IMR-90 (cell line): ENCODE measurements at regions not wholly inside any gene's neighbourhood (a gene's known extent, or its start where the extent isn't known, plus 50 kb on each side); places are given as distances from the start of the nearest gene placed in this dataset.

Source experiments
- ATAC-seq: fragments of 200-7000 bp; cut with Tn5 transposase; 2 replicates; pipeline ENCODE4 v1.9.1; 2020; ENCODE audit warnings: low read depth, mild to moderate bottlenecking, moderate library complexity
- BruUV-seq: library from RNA; stranded (reverse); fragments of 400-500 nt; replicated peaks from 2 replicates; lab custom pipeline; 2021; lab: Mats Ljungman, UMichigan
- CTCF ChIA-PET: fragments of 300-600 bp; formaldehyde crosslinking; extraction: SDS; loops from one replicate; lab custom pipeline; 2021; ENCODE audit warnings: antibody characterized with exemption; lab: Yijun Ruan, JAX
- POLR2A ChIA-PET: fragments of 300-600 bp; sonication (Branson Sonifier 250); formaldehyde crosslinking; loops from one replicate; lab custom pipeline; 2022; ENCODE audit warnings: antibody characterized with exemption; ENCODE audit not compliant: unreplicated experiment; lab: Charles Lee
- DNase-seq: peaks from one replicate; pipeline ENCODE4 v3.0.0; 2013
- H2AFZ ChIP-seq: replicated peaks from 2 replicates; pipeline ENCODE3; 2013; ENCODE audit warnings: low read length, mild to moderate bottlenecking; ENCODE audit not compliant: poor library complexity
- H2AK5ac ChIP-seq: 2 replicates; pipeline ENCODE4 v1.6.1; 2013; ENCODE audit warnings: low read depth, low read length, inconsistent platforms
- H2AK9ac ChIP-seq: replicated peaks from 2 replicates; pipeline ENCODE3; 2013; ENCODE audit warnings: mild to moderate bottlenecking, low read depth, low read length, moderate library complexity; ENCODE audit not compliant: poor library complexity
- H2BK120ac ChIP-seq: 2 replicates; pipeline ENCODE4 v1.6.1; 2013; ENCODE audit warnings: low read depth, low read length, inconsistent platforms
- H2BK15ac ChIP-seq: 3 replicates; pipeline ENCODE4 v1.6.1; 2013; ENCODE audit warnings: low read depth, low read length, inconsistent platforms
- H2BK20ac ChIP-seq: 2 replicates; pipeline ENCODE4 v1.6.1; 2013; ENCODE audit warnings: low read depth, mild to moderate bottlenecking, inconsistent platforms, low read length, moderate library complexity
- H2BK5ac ChIP-seq: 2 replicates; pipeline ENCODE4 v1.6.1; 2013; ENCODE audit warnings: mild to moderate bottlenecking, low read depth, low read length, inconsistent platforms; ENCODE audit not compliant: poor library complexity, severe bottlenecking
- H3K14ac ChIP-seq: replicated peaks from 2 replicates; pipeline ENCODE4 v1.6.1; 2013; ENCODE audit warnings: low read depth, low read length, inconsistent platforms
- H3K18ac ChIP-seq: 2 replicates; pipeline ENCODE4 v1.6.1; 2013; ENCODE audit warnings: low read depth, low read length, control low read depth
- H3K23ac ChIP-seq: 2 replicates; pipeline ENCODE4 v1.6.1; 2013; ENCODE audit warnings: low read depth, low read length, inconsistent platforms
- H3K27ac ChIP-seq: 2 replicates; pipeline ENCODE4 v1.5.1; 2013; ENCODE audit warnings: mild to moderate bottlenecking, control low read depth, low read length; ENCODE audit not compliant: insufficient read depth
- H3K27me3 ChIP-seq: 2 replicates; pipeline ENCODE4 v1.6.1; 2013; ENCODE audit warnings: low read length; ENCODE audit not compliant: control insufficient read depth, insufficient read depth
- H3K36me3 ChIP-seq: 2 replicates; pipeline ENCODE4 v1.6.1; 2013; ENCODE audit warnings: low read length, mixed read lengths; ENCODE audit not compliant: control insufficient read depth, insufficient read depth
- H3K4ac ChIP-seq: 2 replicates; pipeline ENCODE4 v1.6.1; 2013; ENCODE audit warnings: low read depth, low read length, inconsistent platforms
- H3K4me1 ChIP-seq: 2 replicates; pipeline ENCODE4 v1.6.1; 2013; ENCODE audit warnings: low read length, mixed read lengths; ENCODE audit not compliant: control insufficient read depth, insufficient read depth
- H3K4me2 ChIP-seq: 2 replicates; pipeline ENCODE4 v1.6.1; 2013; ENCODE audit warnings: low read depth, mild to moderate bottlenecking, control low read depth, low read length, moderate library complexity
- H3K4me3 ChIP-seq: 2 replicates; pipeline ENCODE4 v1.5.1; 2013; ENCODE audit warnings: low read depth, mild to moderate bottlenecking, control low read depth, low read length, moderate library complexity; ENCODE audit not compliant: insufficient read depth
- H3K56ac ChIP-seq: 2 replicates; pipeline ENCODE4 v1.6.1; 2013; ENCODE audit warnings: low read length, inconsistent platforms; ENCODE audit not compliant: insufficient read depth; ENCODE audit errors: extremely low read depth
- H3K79me1 ChIP-seq, 2 experiments: 2 replicates each; pipeline ENCODE4 v1.6.1; 2013; ENCODE audit warnings: low read length in 2 of 2, inconsistent platforms in 1 of 2, low read depth in 1 of 2
- H3K9ac ChIP-seq: 2 replicates; pipeline ENCODE4 v1.6.1; 2013; ENCODE audit warnings: low read depth, low read length, control low read depth
- H3K9me1 ChIP-seq: 2 replicates; pipeline ENCODE4 v1.6.1; 2013; ENCODE audit warnings: low read length, inconsistent platforms; ENCODE audit not compliant: insufficient read depth
- H3K9me3 ChIP-seq: 2 replicates; pipeline ENCODE4 v1.6.1; 2013; ENCODE audit warnings: low read length; ENCODE audit not compliant: control insufficient read depth, insufficient read depth
- H4K20me1 ChIP-seq: 2 replicates; pipeline ENCODE4 v1.6.1; 2013; ENCODE audit warnings: low read length, inconsistent platforms; ENCODE audit not compliant: insufficient read depth
- H4K5ac ChIP-seq: 2 replicates; pipeline ENCODE4 v1.6.1; 2013; ENCODE audit warnings: mild to moderate bottlenecking, low read depth, low read length, control low read depth
- H4K8ac ChIP-seq, 2 experiments: 2 replicates each; pipeline ENCODE4 v1.6.1; 2013; ENCODE audit warnings: low read depth in 2 of 2, low read length in 2 of 2, control low read depth in 1 of 2, inconsistent platforms in 1 of 2
- H4K91ac ChIP-seq: 2 replicates; pipeline ENCODE4 v1.6.1; 2013; ENCODE audit warnings: low read depth, low read length, inconsistent platforms; ENCODE audit not compliant: insufficient read depth
- CHD1 ChIP-seq: IDR thresholded peaks from 2 replicates; pipeline ENCODE4 v1.6.1; 2012; ENCODE audit warnings: low read depth, low read length, improper control_type of control experiment
- NFE2L2 ChIP-seq: fragments of 150-350 bp; IDR thresholded peaks from 2 replicates; pipeline ENCODE4 v1.6.1; 2016; ENCODE audit warnings: low read depth, mild to moderate bottlenecking, low read length
- POLR2A ChIP-seq: IDR thresholded peaks from 2 replicates; pipeline ENCODE4 v1.6.1; 2012; ENCODE audit warnings: mild to moderate bottlenecking, low read depth, low read length
- RAD21 ChIP-seq: IDR thresholded peaks from 2 replicates; pipeline ENCODE4 v1.6.1; 2012; ENCODE audit warnings: low read length, improper control_type of control experiment
- RFX5 ChIP-seq: IDR thresholded peaks from 2 replicates; pipeline ENCODE4 v1.8.0; 2012; ENCODE audit warnings: low read depth, mild to moderate bottlenecking, low read length, moderate library complexity
- SMC3 ChIP-seq: fragments of 150-350 bp; IDR thresholded peaks from 2 replicates; pipeline ENCODE4 v1.6.1; 2016; ENCODE audit warnings: low read depth, mild to moderate bottlenecking, antibody characterized with exemption, low read length, moderate library complexity
- WGBS, 2 experiments: methylation state at CpG; one replicate each; pipeline versions ENCODE4 v1.1.5 to v1.1.7; 2013; ENCODE audit warnings: missing lambda C conversion rate in 2 of 2; ENCODE audit not compliant: insufficient read length in 1 of 2; ENCODE audit errors: extremely low coverage in 2 of 2; 5-methylcytosine and 5-hydroxymethylcytosine counted together
- dilution Hi-C: fragments of 300-500 bp; cut with HindIII; formaldehyde crosslinking; loops from one replicate; pipeline ENCODE4 v1.14.3; 2018; ENCODE audit warnings: low sequenced_read_pairs; ENCODE audit not compliant: unreplicated experiment
- in situ Hi-C: fragments of 300-500 bp; cut with MboI; formaldehyde crosslinking; loops from 3 replicates; pipeline ENCODE4 v1.14.3; 2019; ENCODE audit warnings: low sequenced_read_pairs, inconsistent platforms, mixed read lengths
- intact Hi-C: fragments of 100-400 bp; cut with micrococcal nuclease; formaldehyde crosslinking; loops from 2 replicates; pipeline ENCODE4 v1.10.0; 2022
- TF ChIP-seq, protein P1 (sequence below): conservative IDR thresholded peaks from 2 replicates; pipeline ENCODE4 v1.5.1; 2012; ENCODE audit warnings: mild to moderate bottlenecking, low read depth, low read length, improper control_type of control experiment
- TF ChIP-seq, protein P2 (sequence below): fragments of 150-350 bp; IDR thresholded peaks from 2 replicates; pipeline ENCODE4 v1.6.1; 2017; ENCODE audit warnings: mild to moderate bottlenecking, antibody characterized with exemption, low read length, low read depth

DNA sequence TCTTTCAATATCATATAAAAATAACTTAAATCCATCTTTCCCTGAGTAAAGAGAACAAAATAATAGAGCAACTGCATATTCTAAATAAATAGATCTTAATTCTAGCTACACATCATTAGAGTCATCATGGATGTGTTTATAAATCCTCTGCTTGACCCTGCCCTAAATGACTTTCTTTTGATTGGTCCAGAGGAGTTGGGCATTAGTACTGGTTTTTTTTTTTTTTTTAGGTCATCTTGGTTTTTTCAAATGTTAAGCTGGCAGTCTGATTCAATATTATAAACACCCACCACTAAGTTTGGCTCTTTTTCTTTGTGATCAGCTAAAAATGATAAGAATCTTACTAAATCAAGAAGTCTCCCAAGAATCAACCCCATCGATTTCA, 504.0 kb upstream of the CBLB start:
- Histone ChIP-seq H3K14ac (no peak overlapping the region), H3K9me1 (no peaks in the 10 kb centered on the region), H3K27ac (no peak overlapping the region), H2AK9ac (no peak overlapping the region), H3K18ac (no peak overlapping the region), H3K56ac (no peak overlapping the region), H4K20me1 (no peaks in the 10 kb centered on the region), H3K79me1 (no peaks in the 10 kb centered on the region), H2BK5ac (no peak overlapping the region), H3K23ac (no peak overlapping the region), H2BK120ac (no peak overlapping the region), H2BK15ac (no peak overlapping the region), H2BK20ac (no peak overlapping the region), H3K4me2 (no peak overlapping the region), H3K36me3 (no peaks in the 10 kb centered on the region), H3K4me1 (0 out of 2 replicates have a peak, but pooled peaks cover 3% of the 10 kb centered on the region), H3K4ac (no peak overlapping the region), H3K9ac (no peak overlapping the region), H4K5ac (no peak overlapping the region), H3K4me3 (no peak overlapping the region), H4K8ac (no peak overlapping the region), H4K91ac (no peak overlapping the region), H2AK5ac (no peak overlapping the region), H2AFZ (no peak overlapping the region), H3K9me3 (no peaks in the 10 kb centered on the region), H3K27me3 (no peaks in the 10 kb centered on the region)
- ATAC-seq, result no peak
- dilution Hi-C loops, result no loop called here
- BruUV-seq, result no TSS peak
- TF ChIP-seq RAD21, result no peak
- TF ChIP-seq NFE2L2, result no peak
- TF ChIP-seq, protein P1, sequence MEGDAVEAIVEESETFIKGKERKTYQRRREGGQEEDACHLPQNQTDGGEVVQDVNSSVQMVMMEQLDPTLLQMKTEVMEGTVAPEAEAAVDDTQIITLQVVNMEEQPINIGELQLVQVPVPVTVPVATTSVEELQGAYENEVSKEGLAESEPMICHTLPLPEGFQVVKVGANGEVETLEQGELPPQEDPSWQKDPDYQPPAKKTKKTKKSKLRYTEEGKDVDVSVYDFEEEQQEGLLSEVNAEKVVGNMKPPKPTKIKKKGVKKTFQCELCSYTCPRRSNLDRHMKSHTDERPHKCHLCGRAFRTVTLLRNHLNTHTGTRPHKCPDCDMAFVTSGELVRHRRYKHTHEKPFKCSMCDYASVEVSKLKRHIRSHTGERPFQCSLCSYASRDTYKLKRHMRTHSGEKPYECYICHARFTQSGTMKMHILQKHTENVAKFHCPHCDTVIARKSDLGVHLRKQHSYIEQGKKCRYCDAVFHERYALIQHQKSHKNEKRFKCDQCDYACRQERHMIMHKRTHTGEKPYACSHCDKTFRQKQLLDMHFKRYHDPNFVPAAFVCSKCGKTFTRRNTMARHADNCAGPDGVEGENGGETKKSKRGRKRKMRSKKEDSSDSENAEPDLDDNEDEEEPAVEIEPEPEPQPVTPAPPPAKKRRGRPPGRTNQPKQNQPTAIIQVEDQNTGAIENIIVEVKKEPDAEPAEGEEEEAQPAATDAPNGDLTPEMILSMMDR, result no peak
- no peak for TF ChIP-seq POLR2A
- TF ChIP-seq, protein P2, sequence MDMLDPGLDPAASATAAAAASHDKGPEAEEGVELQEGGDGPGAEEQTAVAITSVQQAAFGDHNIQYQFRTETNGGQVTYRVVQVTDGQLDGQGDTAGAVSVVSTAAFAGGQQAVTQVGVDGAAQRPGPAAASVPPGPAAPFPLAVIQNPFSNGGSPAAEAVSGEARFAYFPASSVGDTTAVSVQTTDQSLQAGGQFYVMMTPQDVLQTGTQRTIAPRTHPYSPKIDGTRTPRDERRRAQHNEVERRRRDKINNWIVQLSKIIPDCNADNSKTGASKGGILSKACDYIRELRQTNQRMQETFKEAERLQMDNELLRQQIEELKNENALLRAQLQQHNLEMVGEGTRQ, result no peak
- TF ChIP-seq SMC3, result no peak
- no peak for TF ChIP-seq RFX5
- no peak for TF ChIP-seq CHD1
- POLR2A ChIA-PET, result no interaction called here
- DNase-seq, result no peak
- CTCF ChIA-PET, result no interaction called here
- intact Hi-C loops, result no loop called here
- in situ Hi-C loops, result no loop called here
- WGBS, 2 experiments, result no CpG with 5 or more reads among the region's 1 CpG
